Kidney (tissue), 13 donors: ENCODE measurements at regions not wholly inside any gene's neighbourhood (a gene's known extent, or its start where the extent isn't known, plus 50 kb on each side); places are given as distances from the start of the nearest gene placed in this dataset.

Experiments used
- DNase-seq, 5 donors: peaks; one replicate each; pipeline ENCODE4 v3.0.0-alpha.2; 2013 to 2020
- FAIRE-seq: peaks from 2 replicates; lab custom pipeline; 2012; peaks lifted over from hg19 to GRCh38; lab: Jason Lieb, UNC
- H3K27ac ChIP-seq, 2 donors: one replicate each; pipeline ENCODE4 v1.7.0; 2013; ENCODE audit warnings: low read depth in 2 of 2, low read length in 2 of 2, inconsistent platforms in 1 of 2
- H3K27me3 ChIP-seq: one replicate; pipeline ENCODE4 v1.7.1; 2013; ENCODE audit warnings: low read length, inconsistent platforms; ENCODE audit not compliant: control insufficient read depth, insufficient read depth
- H3K36me3 ChIP-seq, 3 donors: one replicate each; pipeline versions ENCODE4 v1.7.0 to v1.7.1; 2013; ENCODE audit warnings: low read length in 3 of 3, control low read depth in 1 of 3, inconsistent platforms in 1 of 3; ENCODE audit not compliant: insufficient read depth in 3 of 3, control insufficient read depth in 2 of 3
- H3K4me1 ChIP-seq, 3 donors: one replicate each; pipeline versions ENCODE4 v1.7.0 to v1.7.1; 2013; ENCODE audit warnings: low read length in 3 of 3, inconsistent platforms in 1 of 3, low read depth in 1 of 3; ENCODE audit not compliant: control insufficient read depth in 2 of 3, insufficient read depth in 2 of 3
- H3K4me3 ChIP-seq, 3 donors: one replicate each; pipeline versions ENCODE4 v1.7.0 to v1.8.1; 2013; ENCODE audit warnings: low read length in 3 of 3, control low read depth in 1 of 3, inconsistent platforms in 1 of 3
- H3K9ac ChIP-seq, 3 donors: one replicate each; pipeline versions ENCODE4 v1.7.0 to v1.7.1; 2013; ENCODE audit warnings: low read length in 3 of 3, control low read depth in 1 of 3, inconsistent platforms in 1 of 3
- H3K9me3 ChIP-seq, 3 donors: one replicate each; pipeline versions ENCODE4 v1.7.0 to v1.7.1; 2013; ENCODE audit warnings: low read length in 3 of 3, control low read depth in 1 of 3, inconsistent platforms in 1 of 3; ENCODE audit not compliant: control insufficient read depth in 2 of 3, insufficient read depth in 1 of 3
- CTCF ChIP-seq: IDR thresholded peaks from 3 replicates; pipeline ENCODE4 v1.5.1; 2012; ENCODE audit warnings: mild to moderate bottlenecking, moderate library complexity, borderline replicate concordance; ENCODE audit not compliant: insufficient read depth; ENCODE audit errors: extremely low read depth
- intact Hi-C: fragments of 100-400 bp; cut with DNase I; formaldehyde crosslinking; loops from one replicate; pipeline ENCODE4 v1.11.1; 2022
- donor health status: control.
- donor health status: control.
- donor health status: control.
- donor health status: control.
- donor health status: control.
- donor health status: DM: yes; HTN: yes; CAD: no.
- donor health status: Normal renal cell carcinoma (clear cell type).

DNA sequence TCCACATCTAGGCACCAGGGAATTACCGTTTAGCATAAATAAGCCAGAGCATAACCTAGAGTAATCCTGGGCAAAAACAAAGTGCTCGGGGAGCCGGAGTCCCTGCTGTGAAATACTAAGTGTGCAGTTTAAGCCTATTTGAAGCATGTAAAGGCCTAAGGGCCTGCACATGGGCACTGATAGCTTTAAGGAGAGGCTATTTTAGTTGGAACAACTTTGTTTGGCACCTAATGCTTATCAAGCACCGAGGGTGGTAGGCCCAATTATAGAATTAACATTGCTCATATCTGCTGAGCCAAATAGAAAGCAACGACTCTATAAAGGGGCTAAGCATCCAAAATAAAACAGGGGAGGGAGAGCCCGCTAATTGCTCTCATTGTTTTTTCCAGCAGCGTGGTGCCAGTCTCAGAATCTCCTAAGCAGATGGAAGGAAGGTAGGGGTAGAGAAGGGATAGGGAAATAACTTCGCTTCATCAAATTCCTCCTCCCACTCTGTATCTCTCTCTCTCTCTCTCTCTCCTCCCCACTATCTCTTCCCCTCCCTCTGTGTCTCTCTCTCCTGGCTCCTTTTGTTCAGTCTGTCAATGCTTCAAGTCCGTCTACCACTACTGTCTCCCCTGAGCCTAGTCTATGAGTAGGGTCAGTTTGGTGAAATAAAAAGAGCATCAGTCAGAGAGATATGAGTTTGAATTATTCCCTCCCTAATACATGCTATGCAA is 292.8 kb downstream of the NXPE2 start:
- H3K9ac ChIP-seq, result no peak overlapping the region
- no peaks in the 10 kb centered on the region for H3K36me3 ChIP-seq
- H3K27me3 ChIP-seq, result no peaks in the 10 kb centered on the region
- intact Hi-C loops, result no loop called here
- no peak overlapping the region for H3K4me3 ChIP-seq
- H3K4me1 ChIP-seq, result no peaks in the 10 kb centered on the region
- FAIRE-seq (no peak), DNase-seq (no peak)
- no peaks in the 10 kb centered on the region for H3K9me3 ChIP-seq
- TF ChIP-seq CTCF, result no peak
- no peak overlapping the region for H3K27ac ChIP-seq

DNA sequence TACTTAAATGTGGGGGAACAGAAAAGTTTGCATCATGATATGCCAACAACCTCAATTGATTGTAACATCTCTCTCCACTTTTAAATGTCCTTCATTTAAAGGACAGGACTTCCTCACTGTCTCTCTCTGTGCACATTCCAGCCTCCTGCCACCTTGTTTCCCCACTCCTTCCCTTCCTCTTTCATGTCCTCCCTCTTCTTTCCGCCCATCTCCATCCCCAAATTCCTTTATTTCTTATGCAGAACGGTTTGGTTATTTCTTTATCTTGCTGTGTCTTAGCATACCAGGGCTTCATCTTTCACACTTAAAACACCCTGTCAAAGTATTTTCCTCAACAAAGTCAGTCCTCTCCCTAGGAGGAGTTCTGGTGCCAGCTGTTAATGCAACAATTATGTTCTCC is 293.8 kb downstream of the NXPE2 start:
- Histone ChIP-seq H3K27me3 (no peaks in the 10 kb centered on the region), H3K4me3 (no peak overlapping the region), H3K9ac (no peak overlapping the region), H3K4me1 (no peaks in the 10 kb centered on the region), H3K9me3 (no peaks in the 10 kb centered on the region), H3K27ac (no peak overlapping the region), H3K36me3 (no peaks in the 10 kb centered on the region)
- DNase-seq (no peak), FAIRE-seq (no peak)
- intact Hi-C loops, result no loop called here
- no peak for TF ChIP-seq CTCF

DNA sequence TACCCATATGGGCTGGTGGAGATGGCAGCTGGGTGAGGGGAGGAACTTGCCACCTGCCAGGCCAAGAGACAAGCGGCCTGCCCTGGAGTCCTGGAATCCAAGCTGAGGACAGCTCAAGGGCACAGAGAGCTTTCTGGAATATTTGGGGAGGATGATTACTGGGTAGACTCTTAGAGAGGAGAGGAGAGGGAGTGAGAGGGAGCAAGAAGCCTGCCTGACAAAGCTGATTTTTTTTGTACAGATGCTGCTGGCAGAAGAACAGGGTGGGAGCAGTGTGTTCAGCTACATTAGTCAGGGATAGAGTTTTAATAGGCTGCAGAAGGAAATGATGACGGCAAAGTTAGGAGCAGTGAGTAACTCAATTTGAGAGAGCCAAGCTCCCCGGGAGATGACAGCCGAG is 299.3 kb downstream of the NXPE2 start:
- Histone ChIP-seq H3K9me3 (no peaks in the 10 kb centered on the region), H3K27me3 (no peaks in the 10 kb centered on the region), H3K9ac (no peak overlapping the region), H3K4me1 (no peaks in the 10 kb centered on the region), H3K36me3 (no peaks in the 10 kb centered on the region), H3K4me3 (no peak overlapping the region), H3K27ac (no peak overlapping the region)
- intact Hi-C loops, result no loop called here
- FAIRE-seq (no peak), DNase-seq (peak in 2 of 5 donors; percentile 7 to 21)
- no peak for TF ChIP-seq CTCF

- Histone ChIP-seq H3K4me1 (no peaks in the 10 kb centered on the region), H3K9me3 (no peaks in the 10 kb centered on the region), H3K4me3 (no peak overlapping the region), H3K36me3 (no peaks in the 10 kb centered on the region), H3K9ac (no peak overlapping the region), H3K27me3 (no peaks in the 10 kb centered on the region), H3K27ac (no peak overlapping the region)
- intact Hi-C loops, result no loop called here
- FAIRE-seq, result no peak
- no peak for TF ChIP-seq CTCF
- DNase-seq, result no peak
These were observed 303.8 kb downstream of the NXPE2 start for GRCh38 chr11:114982141-114982540.
